DOHH2 (cell line): ENCODE measurements at regions not wholly inside any gene's neighbourhood (a gene's known extent, or its start where the extent isn't known, plus 50 kb on each side); places are given as distances from the start of the nearest gene placed in this dataset.

Experiments used
- H3F3A ChIP-seq: fragments of 200-600 bp; sonication (generic), shearing (Covaris generic); 2 replicates; pipeline ENCODE4 v1.6.0; 2016; ENCODE audit warnings: antibody characterized with exemption, mild to moderate bottlenecking; ENCODE audit not compliant: control insufficient read depth, insufficient read depth
- H3K27ac ChIP-seq: fragments of 200-600 bp; sonication (generic); 2 replicates; pipeline ENCODE4 v1.5.1; 2014; ENCODE audit warnings: low read depth, mild to moderate bottlenecking, low read length, moderate library complexity
- H3K27me3 ChIP-seq: fragments of 200-600 bp; sonication (generic); 2 replicates; pipeline ENCODE4 v1.6.1; 2014; ENCODE audit warnings: mild to moderate bottlenecking, low read length, mixed read lengths; ENCODE audit not compliant: control insufficient read depth
- H3K36me3 ChIP-seq: fragments of 200-600 bp; sonication (generic); 2 replicates; pipeline ENCODE4 v1.6.1; 2014; ENCODE audit warnings: mild to moderate bottlenecking, low read length, moderate library complexity, mixed read lengths; ENCODE audit not compliant: control insufficient read depth
- H3K4me1 ChIP-seq: fragments of 200-600 bp; sonication (generic); 2 replicates; pipeline ENCODE4 v1.6.1; 2014; ENCODE audit warnings: mild to moderate bottlenecking, low read length, mixed read lengths; ENCODE audit not compliant: control insufficient read depth
- H3K4me2 ChIP-seq: fragments of 200-600 bp; sonication (generic); 2 replicates; pipeline ENCODE4 v1.6.0; 2014; ENCODE audit warnings: mild to moderate bottlenecking, low read length, moderate library complexity
- H3K4me3 ChIP-seq: fragments of 200-600 bp; sonication (generic); 2 replicates; pipeline ENCODE4 v1.5.1; 2014; ENCODE audit warnings: mild to moderate bottlenecking, low read length, mixed read lengths
- H3K79me2 ChIP-seq: fragments of 200-600 bp; sonication (generic); 2 replicates; pipeline ENCODE4 v1.6.1; 2014; ENCODE audit warnings: mild to moderate bottlenecking, low read length, mixed read lengths; ENCODE audit not compliant: control insufficient read depth
- H3K9me2 ChIP-seq: fragments of 200-600 bp; sonication (generic); replicated peaks from 2 replicates; pipeline ENCODE4 v1.6.1; 2014; ENCODE audit warnings: mild to moderate bottlenecking, low read length, mixed read lengths; ENCODE audit not compliant: control insufficient read depth
- H3K9me3 ChIP-seq: fragments of 200-600 bp; sonication (generic); 2 replicates; pipeline ENCODE4 v1.6.1; 2014; ENCODE audit warnings: antibody characterized with exemption, low read length, mixed read lengths; ENCODE audit not compliant: control insufficient read depth, insufficient read depth
- H4K20me1 ChIP-seq: fragments of 200-600 bp; sonication (generic); 2 replicates; pipeline ENCODE4 v1.6.0; 2014; ENCODE audit warnings: low read depth, mild to moderate bottlenecking, antibody characterized with exemption, low read length, moderate library complexity; ENCODE audit not compliant: control insufficient read depth, insufficient read depth
- EZH2phosphoT487 ChIP-seq: fragments of 200-600 bp; sonication (generic); IDR thresholded peaks from 2 replicates; pipeline ENCODE4 v1.6.1; 2017; ENCODE audit warnings: borderline replicate concordance, mild to moderate bottlenecking, antibody characterized with exemption, low read length, moderate library complexity, mixed read lengths
- TF ChIP-seq, protein P1 (sequence below): fragments of 200-600 bp; sonication (generic); IDR thresholded peaks from one replicate; pipeline ENCODE4 v1.5.1; 2014; ENCODE audit warnings: antibody characterized with exemption, mild to moderate bottlenecking, low read depth, low read length; ENCODE audit not compliant: poor library complexity, severe bottlenecking

DNA sequence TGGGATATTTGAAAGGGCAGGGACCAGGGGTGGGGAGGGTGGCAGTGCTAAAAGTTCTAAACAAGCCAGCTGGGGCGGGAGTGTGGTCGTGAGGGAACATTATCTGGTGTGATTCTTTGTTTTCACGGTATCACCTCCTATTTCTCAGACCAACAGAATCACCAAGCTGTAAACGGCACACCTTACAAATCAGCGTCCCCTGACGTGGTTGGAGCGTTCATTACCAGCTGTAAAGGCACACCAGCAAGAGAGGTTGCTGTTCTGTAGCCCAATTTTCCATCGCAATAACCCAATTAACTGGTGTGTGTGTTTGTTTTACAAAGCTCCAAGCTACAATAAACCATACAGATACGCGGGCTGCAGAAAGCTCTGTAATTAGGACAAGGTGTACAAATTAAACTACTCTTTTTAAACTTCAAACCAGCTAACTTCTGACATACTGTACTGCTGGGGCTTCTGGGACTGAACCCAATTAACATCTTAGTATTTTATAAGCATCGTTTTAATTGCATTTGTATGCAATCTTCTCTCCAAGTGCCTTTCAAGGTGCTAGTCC lies 303.6 kb upstream of the CLINT1 start:
- no peaks in the 10 kb centered on the region for H3F3A ChIP-seq
- no peak overlapping the region for H3K4me2 ChIP-seq
- no peaks in the 10 kb centered on the region; the same call in 1 of the 2 replicates for H3K27me3 ChIP-seq
- no peaks in the 10 kb centered on the region for H3K9me2 ChIP-seq
- no peaks in the 10 kb centered on the region for H3K79me2 ChIP-seq
- TF ChIP-seq, protein P1, sequence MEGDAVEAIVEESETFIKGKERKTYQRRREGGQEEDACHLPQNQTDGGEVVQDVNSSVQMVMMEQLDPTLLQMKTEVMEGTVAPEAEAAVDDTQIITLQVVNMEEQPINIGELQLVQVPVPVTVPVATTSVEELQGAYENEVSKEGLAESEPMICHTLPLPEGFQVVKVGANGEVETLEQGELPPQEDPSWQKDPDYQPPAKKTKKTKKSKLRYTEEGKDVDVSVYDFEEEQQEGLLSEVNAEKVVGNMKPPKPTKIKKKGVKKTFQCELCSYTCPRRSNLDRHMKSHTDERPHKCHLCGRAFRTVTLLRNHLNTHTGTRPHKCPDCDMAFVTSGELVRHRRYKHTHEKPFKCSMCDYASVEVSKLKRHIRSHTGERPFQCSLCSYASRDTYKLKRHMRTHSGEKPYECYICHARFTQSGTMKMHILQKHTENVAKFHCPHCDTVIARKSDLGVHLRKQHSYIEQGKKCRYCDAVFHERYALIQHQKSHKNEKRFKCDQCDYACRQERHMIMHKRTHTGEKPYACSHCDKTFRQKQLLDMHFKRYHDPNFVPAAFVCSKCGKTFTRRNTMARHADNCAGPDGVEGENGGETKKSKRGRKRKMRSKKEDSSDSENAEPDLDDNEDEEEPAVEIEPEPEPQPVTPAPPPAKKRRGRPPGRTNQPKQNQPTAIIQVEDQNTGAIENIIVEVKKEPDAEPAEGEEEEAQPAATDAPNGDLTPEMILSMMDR: no peak
- no peak for TF ChIP-seq EZH2phosphoT487
- no peaks in the 10 kb centered on the region for H3K36me3 ChIP-seq
- no peaks in the 10 kb centered on the region for H4K20me1 ChIP-seq
- no peaks in the 10 kb centered on the region for H3K9me3 ChIP-seq
- no peak overlapping the region for H3K4me3 ChIP-seq
- H3K27ac ChIP-seq: no peak overlapping the region
- H3K4me1 ChIP-seq: no peaks in the 10 kb centered on the region

DNA sequence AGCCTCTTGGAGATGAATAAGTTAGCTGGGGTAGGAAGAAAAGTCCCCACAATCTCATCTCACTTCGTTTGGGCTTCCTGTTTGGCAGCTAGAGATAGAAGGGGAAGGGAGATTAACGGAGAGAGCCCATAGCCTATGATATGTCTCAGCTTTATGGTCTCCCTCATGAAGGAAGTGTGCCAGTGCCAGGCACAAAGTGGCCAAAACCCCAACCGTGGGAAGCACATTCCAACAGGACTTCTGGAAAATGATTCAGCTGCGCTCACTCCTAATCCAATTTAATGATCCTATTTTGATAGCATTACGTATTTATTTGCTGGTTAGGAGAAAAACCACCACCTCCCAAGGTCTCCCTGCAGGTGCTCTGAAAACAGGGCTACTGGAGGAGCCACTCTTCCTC lies 303.1 kb upstream of the CLINT1 start:
- no peaks in the 10 kb centered on the region for H3F3A ChIP-seq
- no peaks in the 10 kb centered on the region for H3K9me2 ChIP-seq
- H3K27ac ChIP-seq: no peak overlapping the region
- H3K36me3 ChIP-seq: no peaks in the 10 kb centered on the region
- no peaks in the 10 kb centered on the region for H3K79me2 ChIP-seq
- TF ChIP-seq EZH2phosphoT487: no peak
- TF ChIP-seq, protein P1: no peak
- no peaks in the 10 kb centered on the region for H4K20me1 ChIP-seq
- H3K9me3 ChIP-seq: no peaks in the 10 kb centered on the region
- H3K4me1 ChIP-seq: no peaks in the 10 kb centered on the region
- H3K27me3 ChIP-seq: no peaks in the 10 kb centered on the region; the same call in 1 of the 2 replicates
- no peak overlapping the region for H3K4me2 ChIP-seq
- H3K4me3 ChIP-seq: no peak overlapping the region

DNA sequence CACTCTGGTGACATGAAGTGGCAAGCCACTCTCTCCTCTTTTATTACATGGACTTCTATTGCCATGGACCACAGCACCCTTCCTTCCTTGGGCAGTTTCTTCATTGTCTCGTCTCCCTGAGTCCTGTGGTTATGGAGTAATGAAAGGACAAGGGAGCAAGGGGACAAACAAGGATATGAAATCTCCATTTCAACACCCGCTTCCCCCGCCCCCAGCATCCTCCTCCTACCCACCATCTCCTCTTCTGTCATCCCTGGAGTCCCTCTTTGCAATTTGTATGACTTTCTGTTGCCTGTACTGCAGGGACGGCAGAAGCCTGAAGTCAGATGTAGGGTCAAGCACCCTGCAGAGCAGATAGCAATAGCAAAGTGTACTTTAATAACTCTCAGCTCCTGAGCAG lies 300.7 kb upstream of the CLINT1 start:
- H3K4me3 ChIP-seq: no peak overlapping the region
- H3K9me2 ChIP-seq: no peaks in the 10 kb centered on the region
- no peak overlapping the region for H3K27ac ChIP-seq
- H3F3A ChIP-seq: no peaks in the 10 kb centered on the region
- H3K4me1 ChIP-seq: no peaks in the 10 kb centered on the region
- no peak for TF ChIP-seq EZH2phosphoT487
- TF ChIP-seq, protein P1: no peak
- no peaks in the 10 kb centered on the region for H3K9me3 ChIP-seq
- no peak overlapping the region for H3K4me2 ChIP-seq
- H3K79me2 ChIP-seq: no peaks in the 10 kb centered on the region
- H3K27me3 ChIP-seq: peaks cover 9% of the 10 kb centered on the region; the same call in 1 of the 2 replicates
- H3K36me3 ChIP-seq: no peaks in the 10 kb centered on the region
- no peaks in the 10 kb centered on the region for H4K20me1 ChIP-seq
